H1 (cell line): ENCODE measurements at regions not wholly inside any gene's neighbourhood (a gene's known extent, or its start where the extent isn't known, plus 50 kb on each side); places are given as distances from the start of the nearest gene placed in this dataset.
"Not testable (repeated sequence)": the region's sequence is repeated elsewhere in the genome, so short reads cannot be mapped to it uniquely, and the experiment has no call there.

Source experiments
- CTCF ChIA-PET: fragments of 300-600 bp; sonication (Branson Sonifier 250); formaldehyde crosslinking; loops from one replicate; lab custom pipeline; 2021; ENCODE audit not compliant: partially characterized antibody; lab: Charles Lee
- POLR2A ChIA-PET: fragments of 300-600 bp; sonication (Branson Sonifier 250); formaldehyde crosslinking; loops from one replicate; lab custom pipeline; 2021; ENCODE audit warnings: inconsistent platforms; ENCODE audit not compliant: partially characterized antibody; lab: Charles Lee
- DNase-seq, 2 experiments: peaks; one replicate each; pipeline versions ENCODE4 v3.0.0 to v3.0.0-alpha.2; 2010 to 2022; ENCODE audit warnings: low spot score in 2 of 2, low read depth in 1 of 2, mixed read lengths in 1 of 2
- FAIRE-seq: peaks from 2 replicates; lab custom pipeline; 2011; peaks lifted over from hg19 to GRCh38; lab: Jason Lieb, UNC
- H2AFZ ChIP-seq: 2 replicates; pipeline ENCODE4 v1.8.1; 2012; ENCODE audit warnings: low read length, inconsistent platforms
- H2AK5ac ChIP-seq: 2 replicates; pipeline ENCODE4 v1.6.1; 2013; ENCODE audit warnings: low read depth, low read length
- H2BK120ac ChIP-seq: replicated peaks from 2 replicates; pipeline ENCODE3; 2013; ENCODE audit warnings: low read depth, low read length, inconsistent platforms
- H2BK12ac ChIP-seq: 2 replicates; pipeline ENCODE4 v1.6.1; 2013; ENCODE audit warnings: low read depth, low read length
- H2BK15ac ChIP-seq: 2 replicates; pipeline ENCODE4 v1.6.1; 2013; ENCODE audit warnings: low read length
- H2BK20ac ChIP-seq: 2 replicates; pipeline ENCODE4 v1.6.1; 2013; ENCODE audit warnings: low read length
- H2BK5ac ChIP-seq: 2 replicates; pipeline ENCODE4 v1.6.1; 2013; ENCODE audit warnings: low read depth, low read length
- H3K14ac ChIP-seq: 2 replicates; pipeline ENCODE4 v1.6.1; 2013; ENCODE audit warnings: inconsistent platforms; ENCODE audit not compliant: insufficient read length
- H3K18ac ChIP-seq: 2 replicates; pipeline ENCODE4 v1.6.1; 2013; ENCODE audit warnings: low read length; ENCODE audit errors: extremely low read depth
- H3K23ac ChIP-seq: 2 replicates; pipeline ENCODE4 v1.6.1; 2013; ENCODE audit warnings: inconsistent platforms; ENCODE audit not compliant: insufficient read length
- H3K23me2 ChIP-seq: 2 replicates; pipeline ENCODE4 v1.6.1; 2013; ENCODE audit warnings: low read depth, low read length
- H3K27ac ChIP-seq: 2 replicates; pipeline ENCODE4 v1.6.1; 2011; ENCODE audit warnings: low read depth, low read length, inconsistent platforms
- H3K27me3 ChIP-seq, 4 experiments: replicated peaks in 1 of 4; 1 replicate in 1 of 4; 2 replicates in 3 of 4; pipeline versions ENCODE4 v1.6.1 to v1.8.1; 2011 to 2013; ENCODE audit warnings: low read length in 3 of 4, mild to moderate bottlenecking in 3 of 4, inconsistent platforms in 2 of 4, mixed read lengths in 2 of 4, moderate library complexity in 1 of 4; ENCODE audit not compliant: control insufficient read depth in 3 of 4, insufficient read depth in 3 of 4; ENCODE audit errors: extremely low read depth in 1 of 4
- H3K36me3 ChIP-seq, 4 experiments: 2 replicates each; pipeline versions ENCODE4 v1.6.1 to v1.8.1; 2011 to 2013; ENCODE audit warnings: mild to moderate bottlenecking in 4 of 4, low read length in 3 of 4, moderate library complexity in 2 of 4, control low read depth in 1 of 4, inconsistent platforms in 1 of 4; ENCODE audit not compliant: insufficient read depth in 4 of 4, control insufficient read depth in 2 of 4
- H3K4ac ChIP-seq: replicated peaks from 2 replicates; pipeline ENCODE3; 2013; ENCODE audit warnings: low read length, low read depth, mixed read lengths, inconsistent platforms; ENCODE audit not compliant: insufficient read length
- H3K4me1 ChIP-seq, 4 experiments: replicated peaks in 1 of 4; 1 replicate in 1 of 4; 2 replicates in 3 of 4; pipeline versions ENCODE4 v1.6.1 to v1.8.1; 2011 to 2013; ENCODE audit warnings: low read length in 3 of 4, inconsistent platforms in 2 of 4, mixed read lengths in 1 of 4; ENCODE audit not compliant: insufficient read depth in 4 of 4, control insufficient read depth in 3 of 4
- H3K4me2 ChIP-seq, 2 experiments: 2 replicates each; pipeline versions ENCODE4 v1.6.1 to v1.8.1; 2011 to 2013; ENCODE audit warnings: low read depth in 2 of 2, low read length in 2 of 2, control low read depth in 1 of 2, inconsistent platforms in 1 of 2, mild to moderate bottlenecking in 1 of 2; ENCODE audit not compliant: insufficient read depth in 1 of 2
- H3K4me3 ChIP-seq, 4 experiments: fragments of 200-600, 300-600 bp in 1 of 4; sonication (generic), shearing (Covaris generic), sonication (Bioruptor Twin) in 1 of 4; 2 replicates each; pipeline versions ENCODE4 v1.5.1 to v1.8.1; 2011 to 2016; ENCODE audit warnings: low read length in 4 of 4, low read depth in 3 of 4, control low read depth in 2 of 4, inconsistent platforms in 2 of 4, mild to moderate bottlenecking in 2 of 4, mixed read lengths in 1 of 4, moderate library complexity in 1 of 4; ENCODE audit not compliant: insufficient read depth in 2 of 4; ENCODE audit errors: extremely low read depth in 1 of 4
- H3K56ac ChIP-seq: replicated peaks from 2 replicates; pipeline ENCODE3; 2013; ENCODE audit warnings: low read depth, mild to moderate bottlenecking, mixed read lengths, low read length, inconsistent platforms; ENCODE audit not compliant: insufficient read length
- H3K79me1 ChIP-seq: 2 replicates; pipeline ENCODE4 v1.6.1; 2013; ENCODE audit warnings: low read depth, low read length, control low read depth
- H3K79me2 ChIP-seq, 2 experiments: 2 replicates each; pipeline versions ENCODE4 v1.6.1 to v1.8.1; 2012 to 2013; ENCODE audit warnings: low read length in 2 of 2, mild to moderate bottlenecking in 2 of 2, inconsistent platforms in 1 of 2; ENCODE audit not compliant: insufficient read depth in 2 of 2, control insufficient read depth in 1 of 2
- H3K9ac ChIP-seq, 4 experiments: replicated peaks in 1 of 4; 1 replicate in 1 of 4; 2 replicates in 3 of 4; pipeline versions ENCODE4 v1.6.1 to v1.8.1; 2011 to 2013; ENCODE audit warnings: low read depth in 3 of 4, low read length in 3 of 4, control low read depth in 2 of 4, mild to moderate bottlenecking in 2 of 4, moderate library complexity in 2 of 4, inconsistent platforms in 1 of 4; ENCODE audit errors: extremely low read depth in 1 of 4
- H3K9me3 ChIP-seq, 2 experiments: 2 replicates each; pipeline versions ENCODE4 v1.6.1 to v1.8.1; 2012 to 2013; ENCODE audit warnings: mild to moderate bottlenecking in 2 of 2, moderate library complexity in 2 of 2, control low read depth in 1 of 2, inconsistent platforms in 1 of 2, low read depth in 1 of 2, low read length in 1 of 2, mixed read lengths in 1 of 2; ENCODE audit not compliant: insufficient read depth in 2 of 2
- H4K20me1 ChIP-seq, 2 experiments: replicated peaks in 1 of 2; 2 replicates each; pipeline versions ENCODE3 to v1.8.1; 2011 to 2013; ENCODE audit warnings: inconsistent platforms in 2 of 2, low read length in 2 of 2, mild to moderate bottlenecking in 1 of 2; ENCODE audit not compliant: insufficient read depth in 2 of 2, control insufficient read depth in 1 of 2
- H4K5ac ChIP-seq: 2 replicates; pipeline ENCODE4 v1.6.1; 2013; ENCODE audit warnings: low read length, low read depth, mixed read lengths, inconsistent platforms; ENCODE audit not compliant: insufficient read length
- H4K8ac ChIP-seq: 2 replicates; pipeline ENCODE4 v1.8.0; 2013; ENCODE audit warnings: mild to moderate bottlenecking, moderate library complexity, low read length, inconsistent platforms; ENCODE audit not compliant: insufficient read depth; ENCODE audit errors: extremely low read depth
- H4K91ac ChIP-seq: replicated peaks from 2 replicates; pipeline ENCODE3; 2013; ENCODE audit warnings: low read length, mixed read lengths, inconsistent platforms; ENCODE audit not compliant: insufficient read length
- NANOG ChIP-seq: IDR thresholded peaks from 2 replicates; pipeline ENCODE4 v1.6.1; 2011; ENCODE audit warnings: low read length, low read depth, mild to moderate bottlenecking, inconsistent platforms; ENCODE audit not compliant: insufficient read depth, poor library complexity, severe bottlenecking
- WGBS, 2 experiments: shearing (Covaris generic) in 1 of 2; methylation state at CpG; one replicate each; pipeline versions ENCODE4 v1.1.6 to v1.1.7; 2013 to 2015; ENCODE audit warnings: low lambda C conversion rate in 2 of 2, mixed read lengths in 2 of 2, inconsistent platforms in 1 of 2, low coverage in 1 of 2, missing lambda C conversion rate in 1 of 2; ENCODE audit not compliant: insufficient replicate concordance in 2 of 2, insufficient coverage in 1 of 2, insufficient read length in 1 of 2; ENCODE audit errors: extremely low coverage in 1 of 2, missing lambda C conversion rate in 1 of 2; 5-methylcytosine and 5-hydroxymethylcytosine counted together

GRCh38 chr6:14297118-14297517, 179.5 kb downstream of the CD83 start:
- not testable (repeated sequence) for H3K4me1 ChIP-seq, H2AFZ ChIP-seq, H2BK20ac ChIP-seq, H3K14ac ChIP-seq, DNase-seq, H3K79me1 ChIP-seq, H2BK15ac ChIP-seq, H3K79me2 ChIP-seq, H2BK5ac ChIP-seq, H2BK120ac ChIP-seq, H2BK12ac ChIP-seq, H3K56ac ChIP-seq, H4K8ac ChIP-seq, FAIRE-seq, H4K20me1 ChIP-seq, H3K4me3 ChIP-seq, H3K27ac ChIP-seq, H4K91ac ChIP-seq, H3K23ac ChIP-seq, H4K5ac ChIP-seq, H3K23me2 ChIP-seq, H3K9me3 ChIP-seq, H3K27me3 ChIP-seq, H3K4ac ChIP-seq, H2AK5ac ChIP-seq, H3K18ac ChIP-seq, H3K9ac ChIP-seq
- H3K4me2 ChIP-seq: peak overlapping the region in 1 of 2 experiments; percentile 45; a peak in 1 of 4 replicates
- peak; percentile 43 for TF ChIP-seq NANOG
- WGBS, 2 experiments: 29% methylated on average over 7 of the region's 7 CpGs; no CpG with 5 or more reads in 1 of the 2 experiments
- H3K36me3 ChIP-seq: peaks cover 0 to 24% (median 0%) of the 10 kb centered on the region in 4 experiments; a peak in 3 of 8 replicates
- ChIA-PET POLR2A (interaction anchor here (0.9 to 1.4 kb wide), 2 partner anchors 8 to 22 kb away, joined by 3 to 4 read pairs; no protein-coding TSS in a partner anchor), CTCF (interaction anchor here (1.1 kb wide), 1 partner anchor 269 kb away, joined by 3 read pairs; no protein-coding TSS in a partner anchor)

DNA sequence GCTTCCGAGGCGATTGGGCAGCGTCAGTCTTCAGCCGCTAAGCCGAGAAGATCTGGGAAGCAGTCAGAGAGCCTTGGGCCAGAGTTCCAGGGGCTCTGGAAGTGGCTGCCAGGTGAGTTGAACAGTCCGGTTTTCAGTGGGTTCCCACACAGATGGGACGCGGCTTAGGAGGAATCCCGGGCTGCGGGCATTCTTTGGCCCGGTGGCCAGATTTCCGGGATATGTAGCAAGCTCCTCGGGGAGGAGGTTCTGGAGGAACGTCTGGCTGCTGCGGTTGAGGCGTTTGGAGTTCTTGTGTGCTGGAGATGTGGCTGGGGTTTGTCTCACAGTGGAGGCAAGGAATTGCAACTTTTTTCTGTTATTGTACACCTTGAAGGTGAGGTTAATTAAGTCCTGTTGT, 182.6 kb downstream of the CD83 start:
- POLR2A ChIA-PET, H2BK12ac ChIP-seq, H2AFZ ChIP-seq, H3K4ac ChIP-seq, H3K14ac ChIP-seq, H3K56ac ChIP-seq, CTCF ChIA-PET, H3K4me1 ChIP-seq, FAIRE-seq, H3K27ac ChIP-seq, H3K27me3 ChIP-seq, H3K79me1 ChIP-seq, H4K8ac ChIP-seq, DNase-seq, H2BK5ac ChIP-seq, H4K5ac ChIP-seq, H4K20me1 ChIP-seq, H2BK120ac ChIP-seq, H3K79me2 ChIP-seq, H2BK15ac ChIP-seq, H4K91ac ChIP-seq, H2AK5ac ChIP-seq, H3K9me3 ChIP-seq, H3K23me2 ChIP-seq, H2BK20ac ChIP-seq, H3K9ac ChIP-seq, H3K23ac ChIP-seq: not testable (repeated sequence)
- 93% methylated on average over 16 of the region's 16 CpGs; no CpG with 5 or more reads in 1 of the 2 experiments for WGBS, 2 experiments
- Histone ChIP-seq H3K4me3 (peak overlapping the region in 1 of 4 experiments; percentile 35; a peak in 1 of 8 replicates), H3K18ac (0 out of 2 replicates have a peak overlapping the region, but pooled peaks have one; percentile 32), H3K36me3 (peaks cover 0 to 10% (median 0%) of the 10 kb centered on the region in 4 experiments; a peak in 2 of 8 replicates), H3K4me2 (peak overlapping the region in 1 of 2 experiments; percentile 56; a peak in 2 of 4 replicates)
